K562 (cell line): ENCODE measurements at regions not wholly inside any gene's neighbourhood (a gene's known extent, or its start where the extent isn't known, plus 50 kb on each side); places are given as distances from the start of the nearest gene placed in this dataset.

Source experiments
- ATAC-seq: fragments of 200-7000 bp; cut with Tn5 transposase; 3 replicates; pipeline ENCODE4 v1.9.1; 2020; ENCODE audit warnings: moderate library complexity
- BruUV-seq: library from RNA; stranded (reverse); fragments of 400-500 nt; replicated peaks from 2 replicates; lab custom pipeline; 2021; lab: Mats Ljungman, UMichigan
- CTCF ChIA-PET: fragments of 300-600 bp; formaldehyde crosslinking; extraction: SDS; loops from one replicate; lab custom pipeline; 2021; ENCODE audit warnings: low intra/inter-chr PET ratio; lab: Yijun Ruan, JAX
- POLR2A ChIA-PET: fragments of 300-600, 350-650 bp; sonication (Branson Sonifier 250); formaldehyde crosslinking; extraction: SDS; loops from one replicate; lab custom pipeline; 2021; ENCODE audit warnings: antibody characterized with exemption, inconsistent platforms; lab: Yijun Ruan, JAX
- DNase-seq, 4 experiments: peaks; one replicate each; pipeline versions ENCODE4 v3.0.0 to v3.0.0-alpha.2; 2011 to 2018; ENCODE audit warnings: low spot score in 3 of 4, mixed read lengths in 3 of 4; ENCODE audit errors: extremely low read depth in 1 of 4
- FAIRE-seq: peaks from 2 replicates; lab custom pipeline; 2011; peaks lifted over from hg19 to GRCh38; lab: Jason Lieb, UNC
- H2AFZ ChIP-seq: 2 replicates; pipeline ENCODE4 v1.6.0; 2011; ENCODE audit warnings: low read depth, low read length, control low read depth, inconsistent platforms
- H3K27ac ChIP-seq: fragments of 200-600 bp; 3 replicates; pipeline ENCODE4 v1.8.0; 2011; ENCODE audit warnings: low read depth, mild to moderate bottlenecking, control low read depth, inconsistent platforms, low read length, moderate library complexity, mixed read lengths; ENCODE audit errors: extremely low read depth
- H3K27me3 ChIP-seq, 2 experiments: fragments of 300-600 bp in 1 of 2; 2 replicates in 1 of 2; 3 replicates in 1 of 2; pipeline versions ENCODE4 v1.6.0 to v1.8.0; 2011; ENCODE audit warnings: inconsistent platforms in 2 of 2, low read length in 2 of 2, mild to moderate bottlenecking in 1 of 2, mixed read lengths in 1 of 2, moderate library complexity in 1 of 2; ENCODE audit not compliant: control insufficient read depth in 2 of 2, insufficient read depth in 2 of 2
- H3K36me3 ChIP-seq: fragments of 300-600 bp; 3 replicates; pipeline ENCODE4 v1.8.0; 2011; ENCODE audit warnings: mild to moderate bottlenecking, low read length, inconsistent platforms; ENCODE audit not compliant: control insufficient read depth, insufficient read depth
- H3K4me1 ChIP-seq, 2 experiments: fragments of 200-600 bp in 1 of 2; replicated peaks in 1 of 2; 2 replicates in 1 of 2; 3 replicates in 1 of 2; pipeline versions ENCODE4 v1.5.1 to v1.8.0; 2011; ENCODE audit warnings: inconsistent platforms in 2 of 2, low read length in 2 of 2, mild to moderate bottlenecking in 1 of 2, mixed read lengths in 1 of 2, moderate library complexity in 1 of 2; ENCODE audit not compliant: control insufficient read depth in 2 of 2, insufficient read depth in 2 of 2
- H3K4me2 ChIP-seq: 2 replicates; pipeline ENCODE4 v1.6.1; 2011; ENCODE audit warnings: low read length, control low read depth, inconsistent platforms, mixed read lengths; ENCODE audit not compliant: insufficient read depth
- H3K4me3 ChIP-seq: fragments of 200-600 bp; sonication (generic), shearing (Covaris generic); 2 replicates; pipeline ENCODE4 v1.5.1; 2016; ENCODE audit warnings: control low read depth, inconsistent platforms
- H3K79me2 ChIP-seq: fragments of 200-600 bp; 3 replicates; pipeline ENCODE4 v1.8.0; 2011; ENCODE audit warnings: low read length, inconsistent platforms; ENCODE audit not compliant: control insufficient read depth, insufficient read depth
- H3K9ac ChIP-seq, 2 experiments: 2 replicates each; pipeline versions ENCODE4 v1.6.0 to v1.6.1; 2011; ENCODE audit warnings: low read depth in 2 of 2, low read length in 2 of 2, control low read depth in 1 of 2, inconsistent platforms in 1 of 2, mild to moderate bottlenecking in 1 of 2, mixed read lengths in 1 of 2; ENCODE audit not compliant: insufficient read depth in 1 of 2
- H3K9me1 ChIP-seq: one replicate; pipeline ENCODE4 v1.6.0; 2011; ENCODE audit warnings: inconsistent platforms, mild to moderate bottlenecking, low read length, moderate library complexity; ENCODE audit not compliant: control insufficient read depth, insufficient read depth
- H3K9me3 ChIP-seq: replicated peaks from 2 replicates; pipeline ENCODE4 v1.5.1; 2011; ENCODE audit warnings: low read depth, low read length, inconsistent platforms; ENCODE audit not compliant: control insufficient read depth, insufficient read depth
- H4K20me1 ChIP-seq: replicated peaks from 2 replicates; pipeline ENCODE4 v1.6.1; 2011; ENCODE audit warnings: low read length, inconsistent platforms, mixed read lengths; ENCODE audit not compliant: control insufficient read depth, insufficient read depth
- ARID1B ChIP-seq: fragments of 450-650 bp; IDR thresholded peaks from 2 replicates; pipeline ENCODE4 v1.6.1; 2016; ENCODE audit warnings: antibody characterized with exemption, mild to moderate bottlenecking, inconsistent platforms
- BHLHE40 ChIP-seq: IDR thresholded peaks from 2 replicates; pipeline ENCODE4 v1.6.1; 2011; ENCODE audit warnings: low read length, improper control_type of control experiment
- FOXA3 ChIP-seq, 2 experiments: fragments of 450-650 bp in 1 of 2; sonication (generic) in 1 of 2; formaldehyde crosslinking; IDR thresholded peaks in 1 of 2; conservative IDR thresholded peaks in 1 of 2; 2 replicates each; pipeline versions ENCODE4 v1.4.0 to v1.8.0; 2020 to 2022; ENCODE audit warnings: mild to moderate bottlenecking in 2 of 2, missing genetic modification reagents in 1 of 2
- HLTF ChIP-seq: fragments of 450-650 bp; IDR thresholded peaks from 2 replicates; pipeline ENCODE4 v1.6.1; 2016
- HMG20A ChIP-seq: fragments of 450-650 bp; formaldehyde crosslinking; conservative IDR thresholded peaks from 2 replicates; pipeline ENCODE4 v1.4.0; 2020; ENCODE audit warnings: mild to moderate bottlenecking, mixed read lengths
- HMGN3 ChIP-seq: IDR thresholded peaks from 2 replicates; pipeline ENCODE4 v1.6.1; 2011; ENCODE audit warnings: borderline replicate concordance, low read depth, mild to moderate bottlenecking, mixed read lengths, low read length; ENCODE audit not compliant: insufficient read length; ENCODE audit errors: extremely low read depth
- ILK ChIP-seq: fragments of 450-650 bp; IDR thresholded peaks from 2 replicates; pipeline ENCODE4 v1.6.1; 2016; ENCODE audit warnings: missing genetic modification characterization, low read depth, mild to moderate bottlenecking, missing compliant biosample characterization, moderate library complexity, borderline replicate concordance
- NFIX ChIP-seq: fragments of 250-450 bp; sonication (Bioruptor Pico); IDR thresholded peaks from 2 replicates; pipeline ENCODE4 v1.4.0; 2020; ENCODE audit warnings: low read depth, mild to moderate bottlenecking, moderate library complexity
- POLR3G ChIP-seq: IDR thresholded peaks from 2 replicates; pipeline ENCODE4 v1.6.1; 2011; ENCODE audit not compliant: insufficient read length, insufficient replicate concordance; ENCODE audit errors: extremely low read depth
- PTBP1 ChIP-seq: fragments of 200-400 bp; formaldehyde crosslinking; IDR thresholded peaks from 2 replicates; pipeline ENCODE4 v1.6.1; 2017; ENCODE audit warnings: low read depth, low read length
- SAFB2 ChIP-seq: fragments of 200-400 bp; formaldehyde crosslinking; IDR thresholded peaks from 2 replicates; pipeline ENCODE4 v1.6.1; 2018; ENCODE audit warnings: borderline replicate concordance, low read length, low read depth, moderate library complexity; ENCODE audit not compliant: severe bottlenecking
- SMARCA4 ChIP-seq: fragments of 450-650 bp; IDR thresholded peaks from 2 replicates; pipeline ENCODE4 v1.6.1; 2016
- STAT5B ChIP-seq: fragments of 250-450 bp; sonication (Bioruptor Pico); IDR thresholded peaks from 2 replicates; pipeline ENCODE4 v1.8.0; 2021; ENCODE audit warnings: mild to moderate bottlenecking, inconsistent platforms
- TCFL5 ChIP-seq: fragments of 250-450 bp; sonication (Bioruptor Pico); conservative IDR thresholded peaks from 2 replicates; pipeline ENCODE4 v1.6.1; 2021; ENCODE audit warnings: mild to moderate bottlenecking, moderate library complexity, matching md5 sums
- XRCC3 ChIP-seq: fragments of 450-650 bp; IDR thresholded peaks from 2 replicates; pipeline ENCODE4 v1.6.1; 2017; ENCODE audit warnings: mild to moderate bottlenecking, moderate library complexity
- ZNF354B ChIP-seq: fragments of 250-450 bp; sonication (Bioruptor Pico); IDR thresholded peaks from 2 replicates; pipeline ENCODE4 v1.4.0; 2020
- ZNF668 ChIP-seq: fragments of 250-450 bp; sonication (Bioruptor Pico); IDR thresholded peaks from 2 replicates; pipeline ENCODE4 v1.8.0; 2022; ENCODE audit warnings: mild to moderate bottlenecking, inconsistent platforms
- WGBS: fragments of 100-300 bp; shearing (Covaris generic); methylation state at CpG from one replicate; pipeline ENCODE4 v1.1.6; 2016; ENCODE audit warnings: low coverage, mixed read lengths; ENCODE audit not compliant: insufficient coverage; ENCODE audit errors: missing lambda C conversion rate; 5-methylcytosine and 5-hydroxymethylcytosine counted together
- in situ Hi-C: fragments of 300-500 bp; cut with MboI; formaldehyde crosslinking; loops from 4 replicates; pipeline ENCODE4 v1.15.0; 2018; ENCODE audit warnings: inconsistent platforms, mixed read lengths
- intact Hi-C: fragments of 100-400 bp; cut with micrococcal nuclease; formaldehyde crosslinking; loops from 2 replicates; pipeline ENCODE4 v1.14.2; 2022
- TF ChIP-seq, protein P1 (sequence below): fragments of 450-650 bp; IDR thresholded peaks from 2 replicates; pipeline ENCODE4 v1.6.1; 2018; ENCODE audit not compliant: partially characterized antibody

DNA sequence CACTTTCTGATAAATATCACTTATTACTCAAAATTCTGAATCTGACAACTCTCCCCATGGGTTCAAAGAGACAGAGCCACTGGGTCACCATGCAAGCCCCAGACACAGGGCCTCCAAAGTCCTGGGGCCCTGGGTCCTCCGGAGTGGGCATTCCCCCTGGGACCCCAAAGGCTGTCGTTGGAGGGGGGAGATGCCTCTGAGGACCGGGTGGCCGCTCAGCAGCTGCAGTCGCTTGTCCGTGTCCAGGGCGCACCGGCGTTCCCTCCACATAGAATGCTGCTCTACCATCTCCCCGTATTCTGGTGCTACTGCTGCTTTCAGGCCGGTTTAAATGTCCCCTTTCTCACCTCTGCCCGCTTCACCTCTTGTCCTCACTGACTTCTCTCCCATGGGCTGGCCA lies 246.1 kb downstream of the TEX29 start:
- H2AFZ ChIP-seq = no peak overlapping the region
- CTCF ChIA-PET = no interaction called here
- no peaks in the 10 kb centered on the region for H3K4me1 ChIP-seq
- H4K20me1 ChIP-seq = no peaks in the 10 kb centered on the region
- H3K9me3 ChIP-seq = no peaks in the 10 kb centered on the region
- no peak overlapping the region for H3K4me3 ChIP-seq
- no peak overlapping the region for H3K27ac ChIP-seq
- POLR2A ChIA-PET = no interaction called here
- intact Hi-C loops (no loop called here), in situ Hi-C loops (no loop called here)
- H3K9ac ChIP-seq = no peak overlapping the region
- DNase-seq (no peak), ATAC-seq (no peak), FAIRE-seq (no peak)
- WGBS = 4% methylated on average over 12 of the region's 12 CpGs
- H3K36me3 ChIP-seq = no peaks in the 10 kb centered on the region
- no peaks in the 10 kb centered on the region for H3K9me1 ChIP-seq
- H3K27me3 ChIP-seq = no peaks in the 10 kb centered on the region; a peak in 1 of 5 replicates
- H3K79me2 ChIP-seq = no peaks in the 10 kb centered on the region
- H3K4me2 ChIP-seq = no peak overlapping the region
- no TSS peak for BruUV-seq
- TF ChIP-seq ILK (tag) (no peak), STAT5B (no peak), ZNF668 (CRISPR knock-in tag) (no peak), HMG20A (CRISPR knock-in tag) (no peak), HMGN3 (no peak), ARID1B (no peak), TCFL5 (no peak), NFIX (CRISPR knock-in tag) (no peak), BHLHE40 (no peak), POLR3G (no peak), ZNF354B (CRISPR knock-in tag) (no peak), HLTF (no peak), SAFB2 (no peak), FOXA3 (CRISPR knock-in tag; conservative IDR thresholded peaks at IDR 0.05 in 1 of 2, IDR thresholded peaks at IDR 0.05 in 1 of 2) (no peak), PTBP1 (no peak), XRCC3 (no peak), SMARCA4 (no peak)
- TF ChIP-seq, protein P1, sequence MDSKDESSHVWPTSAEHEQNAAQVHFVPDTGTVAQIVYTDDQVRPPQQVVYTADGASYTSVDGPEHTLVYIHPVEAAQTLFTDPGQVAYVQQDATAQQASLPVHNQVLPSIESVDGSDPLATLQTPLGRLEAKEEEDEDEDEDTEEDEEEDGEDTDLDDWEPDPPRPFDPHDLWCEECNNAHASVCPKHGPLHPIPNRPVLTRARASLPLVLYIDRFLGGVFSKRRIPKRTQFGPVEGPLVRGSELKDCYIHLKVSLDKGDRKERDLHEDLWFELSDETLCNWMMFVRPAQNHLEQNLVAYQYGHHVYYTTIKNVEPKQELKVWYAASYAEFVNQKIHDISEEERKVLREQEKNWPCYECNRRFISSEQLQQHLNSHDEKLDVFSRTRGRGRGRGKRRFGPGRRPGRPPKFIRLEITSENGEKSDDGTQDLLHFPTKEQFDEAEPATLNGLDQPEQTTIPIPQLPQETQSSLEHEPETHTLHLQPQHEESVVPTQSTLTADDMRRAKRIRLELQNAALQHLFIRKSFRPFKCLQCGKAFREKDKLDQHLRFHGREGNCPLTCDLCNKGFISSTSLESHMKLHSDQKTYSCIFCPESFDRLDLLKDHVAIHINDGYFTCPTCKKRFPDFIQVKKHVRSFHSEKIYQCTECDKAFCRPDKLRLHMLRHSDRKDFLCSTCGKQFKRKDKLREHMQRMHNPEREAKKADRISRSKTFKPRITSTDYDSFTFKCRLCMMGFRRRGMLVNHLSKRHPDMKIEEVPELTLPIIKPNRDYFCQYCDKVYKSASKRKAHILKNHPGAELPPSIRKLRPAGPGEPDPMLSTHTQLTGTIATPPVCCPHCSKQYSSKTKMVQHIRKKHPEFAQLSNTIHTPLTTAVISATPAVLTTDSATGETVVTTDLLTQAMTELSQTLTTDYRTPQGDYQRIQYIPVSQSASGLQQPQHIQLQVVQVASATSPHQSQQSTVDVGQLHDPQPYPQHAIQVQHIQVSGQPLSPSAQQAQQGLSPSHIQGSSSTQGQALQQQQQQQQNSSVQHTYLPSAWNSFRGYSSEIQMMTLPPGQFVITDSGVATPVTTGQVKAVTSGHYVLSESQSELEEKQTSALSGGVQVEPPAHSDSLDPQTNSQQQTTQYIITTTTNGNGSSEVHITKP = no peak
- TF ChIP-seq, all 486 proteins: peak for 0
